ENCODE measurements at regions not wholly inside any gene's neighbourhood (a gene's known extent, or its start where the extent isn't known, plus 50 kb on each side); places are given as distances from the start of the nearest gene placed in this dataset.
"Not testable (repeated sequence)": the region's sequence is repeated elsewhere in the genome, so short reads cannot be mapped to it uniquely, and the experiment has no call there.

GRCh38 chr12:33205981-33206380 is 233.6 kb downstream of the SYT10 start:
- intact Hi-C loops (cut with DNase I) = no loop called here
- no peak for DNase-seq (ENCODE audit: low spot score)
- ATAC-seq = no peak

DNA sequence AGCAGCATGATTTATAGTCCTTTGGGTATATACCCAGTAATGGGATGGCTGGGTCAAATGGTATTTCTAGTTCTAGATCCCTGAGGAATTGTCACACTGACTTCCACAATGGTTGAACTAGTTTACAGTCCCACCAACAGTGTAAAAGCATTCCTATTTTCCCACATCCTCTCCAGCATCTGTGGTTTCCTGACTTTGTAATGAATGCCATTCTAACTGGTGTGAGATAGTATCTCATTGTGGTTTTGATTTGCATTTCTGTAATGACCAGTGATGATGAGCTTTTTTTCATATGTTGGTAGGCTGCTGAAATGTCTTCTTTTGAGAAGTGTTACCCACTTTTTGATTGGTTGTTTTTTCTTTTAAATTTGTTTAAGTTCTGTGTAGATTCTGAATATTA is 245.2 kb downstream of the SYT10 start:
- ATAC-seq; intact Hi-C loops (cut with DNase I); DNase-seq (ENCODE audit: low spot score): not testable (repeated sequence)

- no peak for ATAC-seq
- DNase-seq (ENCODE audit: low spot score) = no peak
- intact Hi-C loops (cut with DNase I) = no loop called here
Measured at GRCh38 chr12:33192226-33192625, 247.4 kb downstream of the SYT10 start.

GRCh38 chr12:33187409-33187808 is 252.2 kb downstream of the SYT10 start:
- DNase-seq (ENCODE audit: low spot score) (no peak), ATAC-seq (no peak)
- intact Hi-C loops (cut with DNase I) = no loop called here

DNA sequence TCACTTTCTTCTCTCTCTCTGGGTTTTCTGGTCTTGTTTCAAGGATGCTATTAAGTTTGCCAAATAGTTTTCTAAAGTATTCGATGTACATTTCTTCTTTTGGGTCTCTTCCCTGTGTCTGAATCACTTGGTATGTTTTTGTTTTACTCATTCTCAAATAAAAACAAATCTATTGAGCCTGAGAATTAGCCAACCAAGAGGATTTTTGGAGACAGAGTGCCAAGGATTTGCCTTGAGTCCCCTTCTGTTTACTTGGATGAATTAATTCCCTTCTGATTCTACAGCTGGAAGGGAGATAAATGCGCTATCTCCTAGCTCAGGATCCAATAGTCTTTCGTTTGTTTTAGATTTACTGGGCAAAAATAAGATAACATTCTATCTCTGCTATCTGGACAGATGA is 255.5 kb downstream of the SYT10 start:
- DNase-seq (ENCODE audit: low spot score) = no peak
- ATAC-seq = no peak
- intact Hi-C loops (cut with DNase I) = no loop called here

GRCh38 chr12:33182485-33182884 is 257.1 kb downstream of the SYT10 start:
- ATAC-seq (no peak), DNase-seq (ENCODE audit: low spot score) (no peak)
- intact Hi-C loops (cut with DNase I) = no loop called here

DNA sequence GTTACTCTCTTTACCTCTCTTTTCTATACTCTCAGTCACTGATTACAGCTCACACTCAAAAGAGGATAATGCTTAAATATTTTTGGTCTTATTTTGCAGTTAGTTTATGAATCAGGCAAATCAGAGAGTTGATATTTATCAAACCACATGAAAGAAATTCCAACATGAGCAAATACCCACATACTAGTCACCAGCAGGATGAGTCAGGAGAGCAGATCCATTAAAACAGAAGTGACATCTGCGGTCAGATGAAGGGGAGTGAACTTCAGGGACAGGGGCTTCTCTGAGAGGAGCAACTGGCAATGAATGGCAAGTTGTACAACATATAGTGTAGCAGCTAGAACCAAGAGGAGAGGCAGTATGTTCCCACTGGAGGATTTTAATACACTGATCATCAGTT is 258.7 kb downstream of the SYT10 start:
- no peak for DNase-seq (ENCODE audit: low spot score)
- ATAC-seq = no peak
- intact Hi-C loops (cut with DNase I) = no loop called here

DNA sequence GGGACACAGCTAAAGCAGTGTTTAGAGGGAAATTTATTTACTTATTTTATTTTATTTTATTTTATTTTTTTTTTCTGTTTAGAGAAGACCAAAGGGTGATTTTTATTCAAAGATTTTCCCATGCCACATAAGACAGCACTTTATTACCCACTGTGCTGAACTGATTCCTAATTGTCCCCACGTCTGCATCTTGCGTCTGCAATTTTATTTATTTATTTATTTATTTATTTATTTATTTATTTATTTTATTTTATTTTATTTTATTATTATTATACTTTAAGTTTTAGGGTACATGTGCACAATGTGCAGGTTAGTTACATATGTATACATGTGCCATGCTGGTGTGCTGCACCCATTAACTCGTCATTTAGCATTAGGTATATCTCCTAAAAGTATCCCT is 269.7 kb upstream of the PKP2 start:
- not testable (repeated sequence) for ATAC-seq; DNase-seq (ENCODE audit: low spot score)

DNA sequence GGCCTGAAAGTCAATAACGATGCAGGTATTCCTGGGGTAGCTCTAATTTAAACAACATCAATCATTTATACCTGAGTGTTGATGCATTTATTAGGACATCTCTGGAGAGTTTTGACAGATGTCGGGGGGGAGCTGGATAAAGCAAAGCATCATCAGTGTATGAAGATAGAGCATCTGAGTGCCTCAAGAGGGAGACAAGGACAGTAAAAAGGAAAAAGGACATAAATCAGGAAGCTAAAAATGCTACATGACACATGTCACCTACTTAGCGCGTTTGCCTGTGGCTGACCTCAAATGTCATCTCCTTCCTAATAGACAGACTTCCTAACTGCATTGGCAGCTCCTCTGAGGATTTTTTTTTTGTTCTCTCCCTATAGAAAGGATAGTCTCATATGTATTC is 259.5 kb upstream of the PKP2 start:
- no peak for DNase-seq (ENCODE audit: low spot score)
- ATAC-seq = no peak
- intact Hi-C loops (cut with DNase I) = no loop called here

More for the DNA sequence above, 269.7 kb upstream of the PKP2 start:
- intact Hi-C loops (cut with DNase I) = not testable (repeated sequence)

DNA sequence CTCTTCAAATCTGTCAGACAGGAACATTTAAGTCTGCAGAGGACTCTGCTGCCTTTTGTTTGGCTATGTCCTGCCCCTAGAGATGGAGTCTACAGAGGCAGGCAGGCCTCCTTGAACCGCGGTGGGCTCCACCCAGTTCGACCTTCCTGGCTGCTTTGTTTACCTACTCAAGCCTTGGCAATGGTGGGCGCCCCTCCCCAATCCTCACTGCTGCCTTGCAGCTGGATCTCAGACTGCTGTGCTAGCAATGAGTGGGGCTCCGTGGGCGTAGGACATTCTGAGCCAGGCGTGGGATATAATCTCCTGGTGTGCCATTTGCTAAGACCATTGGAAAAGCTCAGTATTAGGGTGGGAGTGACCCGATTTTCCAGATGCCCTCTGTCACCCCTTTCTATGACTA is 250.7 kb upstream of the PKP2 start:
- intact Hi-C loops (cut with DNase I); DNase-seq (ENCODE audit: low spot score); ATAC-seq: not testable (repeated sequence)

GRCh38 chr12:33129500-33129899 is 232.9 kb upstream of the PKP2 start:
- DNase-seq (ENCODE audit: low spot score) (no peak), ATAC-seq (no peak)
- intact Hi-C loops (cut with DNase I) = no loop called here

DNA sequence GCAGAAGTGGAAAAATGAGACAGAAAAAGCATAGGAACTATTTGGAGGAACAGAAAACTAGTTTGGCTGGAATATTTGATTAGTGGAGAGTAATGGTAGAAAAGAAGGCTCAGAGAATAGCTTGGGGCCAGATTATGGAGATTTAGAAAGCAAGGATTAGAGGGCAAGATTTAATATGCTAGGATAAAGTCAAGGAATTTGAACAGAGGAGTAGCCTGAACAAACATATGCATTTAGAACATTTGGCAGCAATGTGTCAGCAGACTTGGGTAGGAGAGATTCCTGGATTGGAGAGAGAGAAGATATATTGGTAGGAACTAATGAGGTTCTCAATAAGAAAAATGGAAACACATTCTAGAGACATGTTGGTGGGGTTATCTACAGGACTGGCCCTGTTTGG is 229.2 kb upstream of the PKP2 start:
- DNase-seq (ENCODE audit: low spot score) = no peak
- intact Hi-C loops (cut with DNase I) = no loop called here
- ATAC-seq = no peak

DNA sequence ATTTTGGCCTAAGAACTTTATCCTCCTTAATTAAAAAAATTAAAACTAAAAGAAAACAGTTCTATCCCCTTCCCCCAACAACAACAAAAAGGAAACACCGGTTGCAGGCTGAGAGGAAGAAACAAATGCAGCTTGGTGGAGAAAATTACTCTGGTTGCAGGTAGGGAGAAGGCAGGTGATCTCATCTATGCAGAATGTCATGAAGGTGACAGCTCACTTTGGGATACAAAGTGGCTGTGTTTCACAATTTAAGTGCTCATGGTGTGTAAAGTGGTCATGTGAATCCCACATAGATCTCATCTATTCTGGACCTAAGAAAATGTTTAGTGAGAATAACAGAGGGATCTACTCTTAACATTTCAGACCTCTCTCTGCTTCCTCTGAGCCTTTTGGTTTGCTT is 219.7 kb upstream of the PKP2 start:
- intact Hi-C loops (cut with DNase I) = no loop called here
- DNase-seq (ENCODE audit: low spot score) (no peak), ATAC-seq (no peak)

DNA sequence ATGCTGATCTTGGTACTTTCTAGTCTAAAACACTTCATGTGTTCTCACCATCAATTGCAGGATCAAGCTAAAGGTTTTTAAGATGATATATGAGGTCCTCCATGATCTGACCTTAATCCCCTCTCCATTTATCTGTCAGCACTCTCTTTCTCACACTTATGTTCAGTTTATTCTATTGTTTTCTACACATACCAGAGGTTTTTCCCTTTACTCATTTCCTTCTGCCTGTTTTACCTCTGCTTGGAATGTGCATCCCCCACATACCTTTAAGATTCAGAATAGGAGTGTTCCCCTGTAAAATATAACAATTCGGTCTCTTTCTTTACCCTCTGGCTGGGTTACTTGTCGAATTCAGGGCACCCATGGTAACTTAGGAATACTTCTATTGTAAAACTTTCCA is 219.1 kb upstream of the PKP2 start:
- no peak for ATAC-seq
- DNase-seq (ENCODE audit: low spot score) = no peak
- intact Hi-C loops (cut with DNase I) = no loop called here

DNA sequence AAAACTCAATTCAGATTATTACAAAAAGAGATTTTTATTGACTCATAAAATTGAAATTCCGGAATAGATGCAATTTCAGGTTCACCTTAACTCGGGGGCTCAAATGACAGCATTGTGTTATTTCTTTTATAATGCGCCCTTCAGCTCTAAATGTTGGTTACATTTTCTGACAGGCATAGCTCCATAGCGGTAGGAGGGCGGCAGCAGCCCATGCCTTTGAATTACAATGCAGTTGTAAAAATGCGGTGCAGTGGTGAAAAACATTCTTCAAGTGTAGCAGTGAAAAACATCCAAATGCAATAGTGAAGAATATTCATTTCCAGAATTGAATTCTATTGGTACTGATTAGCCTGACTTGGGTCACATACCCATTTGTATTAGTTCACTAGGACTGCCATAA is 215.3 kb upstream of the PKP2 start:
- ATAC-seq = no peak
- intact Hi-C loops (cut with DNase I) = no loop called here
- DNase-seq (ENCODE audit: low spot score) = no peak

- ATAC-seq; intact Hi-C loops (cut with DNase I); DNase-seq (ENCODE audit: low spot score): not testable (repeated sequence)
Measured at GRCh38 chr12:33107827-33108226, 211.2 kb upstream of the PKP2 start.

- ATAC-seq = no peak
- DNase-seq (ENCODE audit: low spot score) = no peak
- intact Hi-C loops (cut with DNase I) = no loop called here
Measured at GRCh38 chr12:33093534-33093933, 197.0 kb upstream of the PKP2 start.

GRCh38 chr12:33087876-33088275 is 191.3 kb upstream of the PKP2 start:
- DNase-seq (ENCODE audit: low spot score); intact Hi-C loops (cut with DNase I); ATAC-seq: not testable (repeated sequence)

GRCh38 chr12:33076401-33076800 is 179.8 kb upstream of the PKP2 start:
- ATAC-seq; intact Hi-C loops (cut with DNase I); DNase-seq (ENCODE audit: low spot score): not testable (repeated sequence)

DNA sequence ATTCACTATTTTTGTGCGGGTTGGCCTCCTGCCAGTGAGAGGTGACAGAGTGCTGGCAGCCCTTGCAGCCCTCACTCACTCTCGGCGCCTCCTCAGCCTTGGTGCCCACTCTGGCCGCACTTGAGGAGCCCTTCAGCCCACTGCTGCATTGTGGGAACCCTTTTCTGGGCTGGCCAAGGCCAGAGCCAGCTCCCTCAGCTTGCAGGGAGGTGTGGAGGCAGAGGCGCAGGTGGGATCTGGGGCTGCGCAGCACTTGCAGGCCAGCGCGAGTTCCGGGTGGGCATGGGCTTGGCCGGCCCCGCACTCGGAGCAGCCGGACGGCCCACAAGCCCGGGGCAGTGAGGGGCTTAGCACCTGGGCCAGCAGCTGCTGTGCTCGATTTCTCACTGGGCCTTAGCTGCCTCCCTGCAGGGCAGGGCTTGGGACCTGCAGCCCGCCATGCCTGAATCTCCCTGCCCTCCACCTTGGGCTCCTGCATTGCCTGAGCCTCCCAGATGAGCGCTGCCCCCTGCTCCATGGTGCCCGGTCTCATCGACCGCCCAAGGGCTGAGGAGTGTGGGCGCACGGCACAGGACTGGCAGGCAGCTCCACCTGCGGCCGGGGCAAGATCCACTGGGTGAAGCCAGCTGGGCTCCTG is 178.7 kb upstream of the PKP2 start:
- ATAC-seq; intact Hi-C loops (cut with DNase I); DNase-seq (ENCODE audit: low spot score): not testable (repeated sequence)

DNA sequence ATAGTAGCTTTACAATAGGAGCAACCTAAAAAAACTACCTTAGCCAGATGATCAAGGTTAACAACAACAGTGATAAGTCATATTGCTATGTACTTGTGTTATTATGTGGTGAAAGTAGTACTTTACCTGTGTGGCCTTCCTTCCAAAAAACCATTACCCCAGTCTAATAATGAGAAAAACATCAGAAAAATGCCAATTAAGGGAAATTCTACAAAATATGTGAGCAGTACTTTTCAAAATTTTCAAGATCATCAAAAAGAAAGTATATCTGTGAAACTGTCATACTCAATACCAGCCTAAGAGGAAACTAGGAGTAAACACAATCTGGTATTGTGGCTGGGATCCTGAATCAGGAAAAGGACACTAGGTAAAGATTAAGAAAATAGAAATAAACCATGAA is 165.3 kb upstream of the PKP2 start:
- intact Hi-C loops (cut with DNase I) = no loop called here
- no peak for DNase-seq (ENCODE audit: low spot score)
- no peak for ATAC-seq

Data from sciatic nerve (tissue), 2 donors.